ENCODE measurements at regions not wholly inside any gene's neighbourhood (a gene's known extent, or its start where the extent isn't known, plus 50 kb on each side); places are given as distances from the start of the nearest gene placed in this dataset.

- TF ChIP-seq CTCF (IDR thresholded peaks at IDR 0.05) = no peak
- TF ChIP-seq POLR2A (IDR thresholded peaks at IDR 0.05) = no peak
Observed at GRCh38 chr18:1779587-1779986, 791.7 kb downstream of the METTL4 start.

Data from right lobe of liver (tissue), 4 donors.